ENCODE measurements at regions not wholly inside any gene's neighbourhood (a gene's known extent, or its start where the extent isn't known, plus 50 kb on each side); places are given as distances from the start of the nearest gene placed in this dataset.

DNA sequence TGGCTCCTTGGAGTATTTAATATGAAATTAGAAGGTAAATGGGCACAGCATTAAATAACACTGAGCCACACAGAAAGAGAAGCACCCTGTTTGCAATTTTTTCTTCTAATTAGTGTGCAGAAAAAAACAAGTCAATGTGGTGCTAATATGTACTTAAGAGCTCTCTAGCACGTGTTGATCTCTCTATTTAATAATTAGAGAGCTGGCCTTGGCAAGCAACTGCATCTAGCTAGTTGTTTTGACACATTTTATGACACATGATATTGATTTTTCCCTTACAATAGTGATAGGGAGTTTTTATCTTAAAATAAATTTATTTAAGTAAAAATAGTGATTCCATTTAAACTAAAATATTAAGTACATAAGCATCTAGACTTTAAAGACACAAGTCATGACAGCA lies 54.5 kb upstream of the NUDT12 start:
- TF ChIP-seq POLR2A (IDR thresholded peaks at IDR 0.05; ENCODE audit: low read depth, low read length), result no peak
- TF ChIP-seq, protein P1, sequence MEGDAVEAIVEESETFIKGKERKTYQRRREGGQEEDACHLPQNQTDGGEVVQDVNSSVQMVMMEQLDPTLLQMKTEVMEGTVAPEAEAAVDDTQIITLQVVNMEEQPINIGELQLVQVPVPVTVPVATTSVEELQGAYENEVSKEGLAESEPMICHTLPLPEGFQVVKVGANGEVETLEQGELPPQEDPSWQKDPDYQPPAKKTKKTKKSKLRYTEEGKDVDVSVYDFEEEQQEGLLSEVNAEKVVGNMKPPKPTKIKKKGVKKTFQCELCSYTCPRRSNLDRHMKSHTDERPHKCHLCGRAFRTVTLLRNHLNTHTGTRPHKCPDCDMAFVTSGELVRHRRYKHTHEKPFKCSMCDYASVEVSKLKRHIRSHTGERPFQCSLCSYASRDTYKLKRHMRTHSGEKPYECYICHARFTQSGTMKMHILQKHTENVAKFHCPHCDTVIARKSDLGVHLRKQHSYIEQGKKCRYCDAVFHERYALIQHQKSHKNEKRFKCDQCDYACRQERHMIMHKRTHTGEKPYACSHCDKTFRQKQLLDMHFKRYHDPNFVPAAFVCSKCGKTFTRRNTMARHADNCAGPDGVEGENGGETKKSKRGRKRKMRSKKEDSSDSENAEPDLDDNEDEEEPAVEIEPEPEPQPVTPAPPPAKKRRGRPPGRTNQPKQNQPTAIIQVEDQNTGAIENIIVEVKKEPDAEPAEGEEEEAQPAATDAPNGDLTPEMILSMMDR (IDR thresholded peaks at IDR 0.05; ENCODE audit: extremely low read depth in 1 of 2, insufficient read depth in 1 of 2, low read depth in 1 of 2, low read length in 2 of 2), result no peak
- no peak for TF ChIP-seq EZH2 (IDR thresholded peaks at IDR 0.05; ENCODE audit: borderline replicate concordance, low read depth, low read length, severe bottlenecking)
- no peak for TF ChIP-seq POLR2AphosphoS5 (IDR thresholded peaks at IDR 0.05; ENCODE audit: insufficient read depth, low read depth, low read length)
- TF ChIP-seq GATA2 (IDR thresholded peaks at IDR 0.05; ENCODE audit: insufficient read depth, insufficient read length, low read depth, low read length), result no peak
- TF ChIP-seq, protein P2, sequence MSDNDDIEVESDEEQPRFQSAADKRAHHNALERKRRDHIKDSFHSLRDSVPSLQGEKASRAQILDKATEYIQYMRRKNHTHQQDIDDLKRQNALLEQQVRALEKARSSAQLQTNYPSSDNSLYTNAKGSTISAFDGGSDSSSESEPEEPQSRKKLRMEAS (IDR thresholded peaks at IDR 0.05; ENCODE audit: insufficient read depth, insufficient read length), result no peak

Data from endothelial cell of umbilical vein (primary cell).